ENCODE measurements at regions not wholly inside any gene's neighbourhood (a gene's known extent, or its start where the extent isn't known, plus 50 kb on each side); places are given as distances from the start of the nearest gene placed in this dataset.
A peak's percentile ranks its signal among the peaks of the same experiment; 100 is the strongest.

DNA sequence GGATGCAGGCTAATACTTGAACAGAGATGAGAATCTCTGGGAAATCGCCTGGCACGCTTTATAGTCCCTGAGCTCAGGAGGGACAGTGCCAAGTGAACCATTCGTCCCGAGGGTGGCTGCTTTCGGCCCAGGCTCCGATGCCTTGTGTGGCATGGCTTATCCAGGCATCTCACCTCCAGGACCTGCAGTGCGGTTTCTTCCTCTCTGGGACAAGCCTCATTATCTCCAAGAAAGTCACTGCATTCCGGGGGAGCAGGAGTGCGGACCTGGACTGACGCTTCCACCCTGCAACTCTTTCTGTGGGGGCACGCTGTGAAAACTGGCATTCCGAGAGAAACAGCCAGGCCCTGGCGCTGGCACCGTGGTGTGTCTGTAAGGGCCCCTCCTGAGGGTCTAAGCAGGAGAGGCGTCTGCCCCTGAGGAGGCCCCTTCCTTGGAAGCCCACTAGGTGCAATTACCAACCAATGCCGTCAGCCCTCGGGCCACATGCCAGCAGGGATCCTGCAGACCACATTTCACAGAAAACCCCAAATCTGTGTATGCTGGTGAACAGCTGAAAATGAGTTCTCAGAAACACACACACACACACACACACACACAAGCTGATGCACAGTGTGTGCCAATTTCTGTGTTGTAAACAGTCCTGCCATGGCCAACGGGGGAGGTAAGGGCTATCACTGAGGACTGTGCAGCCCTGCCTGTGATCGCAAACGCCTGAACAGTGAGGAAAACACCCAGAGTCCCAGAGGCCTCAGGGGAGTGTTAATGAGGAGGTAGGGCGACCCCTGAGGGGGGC, 351.9 kb upstream of the SALL3 start:
- peak overlapping the region; percentile 70 for H3K18ac ChIP-seq (ENCODE audit: low read length)
- H2BK5ac ChIP-seq (ENCODE audit: low read length) = no peak overlapping the region
- no peak overlapping the region for H2AFZ ChIP-seq (ENCODE audit: low read length)
- H3K14ac ChIP-seq (ENCODE audit: low read length) = peak overlapping the region; percentile 31
- H2AK5ac ChIP-seq (ENCODE audit: low read depth, low read length) = peak overlapping the region; percentile 70
- H3K23ac ChIP-seq (ENCODE audit: low read depth, low read length, poor library complexity) = no peak overlapping the region
- no peak overlapping the region for H2BK12ac ChIP-seq (ENCODE audit: low read length)
- no peak overlapping the region for H3K4me2 ChIP-seq (ENCODE audit: insufficient read depth, low read length, poor library complexity, severe bottlenecking)
- peak overlapping the region; percentile 40 for H3K9ac ChIP-seq (ENCODE audit: low read depth, low read length, poor library complexity)
- H3K36me3 ChIP-seq (replicated peaks in 1 of 2; ENCODE audit: control insufficient read depth in 2 of 2, insufficient read depth in 2 of 2, low read length in 2 of 2) = no peaks in the 10 kb centered on the region
- no peak for DNase-seq (ENCODE audit: low spot score)
- H3K79me1 ChIP-seq (ENCODE audit: low read depth, low read length) = peaks cover 3% of the 10 kb centered on the region
- H3K4me1 ChIP-seq (ENCODE audit: control insufficient read depth in 2 of 2, insufficient read depth in 1 of 2, low read depth in 1 of 2, low read length in 2 of 2) = peaks cover 0 to 10% of the 10 kb centered on the region in 2 donors
- peak overlapping the region; percentile 24 for H2BK15ac ChIP-seq (ENCODE audit: low read length)
- no peaks in the 10 kb centered on the region for H3K27me3 ChIP-seq (ENCODE audit: control insufficient read depth in 3 of 3, insufficient read depth in 3 of 3, low read depth in 1 of 3, low read length in 3 of 3)
- H2BK120ac ChIP-seq (ENCODE audit: low read depth, low read length) = no peak overlapping the region
- no peak overlapping the region for H3K4me3 ChIP-seq (ENCODE audit: low read length in 2 of 2)
- no peak overlapping the region for H3K27ac ChIP-seq (replicated peaks; ENCODE audit: low read length)
- WGBS, 2 donors (ENCODE audit: extremely low coverage in 2 of 2, insufficient read length in 2 of 2, insufficient replicate concordance in 1 of 2) = no CpG with 5 or more reads among the region's 21 CpGs
- H4K91ac ChIP-seq (ENCODE audit: low read depth, low read length, poor library complexity) = no peak overlapping the region
- H3K9me3 ChIP-seq (replicated peaks in 1 of 2; ENCODE audit: control insufficient read depth in 2 of 2, insufficient read depth in 1 of 2, low read depth in 1 of 2, low read length in 2 of 2) = peaks cover 0 to 5% of the 10 kb centered on the region in 2 donors
- H3K4ac ChIP-seq (ENCODE audit: low read length) = no peak overlapping the region
- no peak overlapping the region for H4K8ac ChIP-seq (ENCODE audit: low read depth, low read length)

GRCh38 chr18:78629426-78629825, 350.2 kb upstream of the SALL3 start:
- Histone ChIP-seq H4K8ac (ENCODE audit: low read depth, low read length) (no peak overlapping the region), H3K27ac (replicated peaks; ENCODE audit: low read length) (no peak overlapping the region), H2BK120ac (ENCODE audit: low read depth, low read length) (no peak overlapping the region), H2BK15ac (ENCODE audit: low read length) (peak overlapping the region; percentile 12), H3K9ac (ENCODE audit: low read depth, low read length, poor library complexity) (no peak overlapping the region), H3K9me3 (replicated peaks in 1 of 2; ENCODE audit: control insufficient read depth in 2 of 2, insufficient read depth in 1 of 2, low read depth in 1 of 2, low read length in 2 of 2) (peaks cover 0 to 5% of the 10 kb centered on the region in 2 donors), H2BK12ac (ENCODE audit: low read length) (no peak overlapping the region), H3K4me1 (ENCODE audit: control insufficient read depth in 2 of 2, insufficient read depth in 1 of 2, low read depth in 1 of 2, low read length in 2 of 2) (peaks cover 0 to 8% of the 10 kb centered on the region in 2 donors), H2AK5ac (ENCODE audit: low read depth, low read length) (peak overlapping the region; percentile 70), H3K27me3 (ENCODE audit: control insufficient read depth in 3 of 3, insufficient read depth in 3 of 3, low read depth in 1 of 3, low read length in 3 of 3) (no peaks in the 10 kb centered on the region), H3K4me3 (ENCODE audit: low read length in 2 of 2) (peak overlapping the region in 1 of 2 donors; percentile 69), H2AFZ (ENCODE audit: low read length) (no peak overlapping the region), H2BK5ac (ENCODE audit: low read length) (no peak overlapping the region), H3K14ac (ENCODE audit: low read length) (no peak overlapping the region), H3K4me2 (ENCODE audit: insufficient read depth, low read length, poor library complexity, severe bottlenecking) (no peak overlapping the region), H3K79me1 (ENCODE audit: low read depth, low read length) (peaks cover 3% of the 10 kb centered on the region), H4K91ac (ENCODE audit: low read depth, low read length, poor library complexity) (no peak overlapping the region), H3K23ac (ENCODE audit: low read depth, low read length, poor library complexity) (peak overlapping the region; percentile 57), H3K18ac (ENCODE audit: low read length) (no peak overlapping the region), H3K4ac (ENCODE audit: low read length) (no peak overlapping the region), H3K36me3 (replicated peaks in 1 of 2; ENCODE audit: control insufficient read depth in 2 of 2, insufficient read depth in 2 of 2, low read length in 2 of 2) (no peaks in the 10 kb centered on the region)
- no peak for DNase-seq (ENCODE audit: low spot score)
- no CpG with 5 or more reads among the region's 15 CpGs for WGBS, 2 donors (ENCODE audit: extremely low coverage in 2 of 2, insufficient read length in 2 of 2, insufficient replicate concordance in 1 of 2)

- no peaks in the 10 kb centered on the region for H3K27me3 ChIP-seq (ENCODE audit: control insufficient read depth in 3 of 3, insufficient read depth in 3 of 3, low read depth in 1 of 3, low read length in 3 of 3)
- H3K9me3 ChIP-seq (replicated peaks in 1 of 2; ENCODE audit: control insufficient read depth in 2 of 2, insufficient read depth in 1 of 2, low read depth in 1 of 2, low read length in 2 of 2) = peaks cover 0 to 5% of the 10 kb centered on the region in 2 donors
- H2AFZ ChIP-seq (ENCODE audit: low read length) = no peak overlapping the region
- H4K91ac ChIP-seq (ENCODE audit: low read depth, low read length, poor library complexity) = no peak overlapping the region
- no CpG with 5 or more reads among the region's 17 CpGs for WGBS, 2 donors (ENCODE audit: extremely low coverage in 2 of 2, insufficient read length in 2 of 2, insufficient replicate concordance in 1 of 2)
- H4K8ac ChIP-seq (ENCODE audit: low read depth, low read length) = no peak overlapping the region
- peaks cover 3% of the 10 kb centered on the region for H3K79me1 ChIP-seq (ENCODE audit: low read depth, low read length)
- no peak overlapping the region for H2BK120ac ChIP-seq (ENCODE audit: low read depth, low read length)
- no peak overlapping the region for H3K9ac ChIP-seq (ENCODE audit: low read depth, low read length, poor library complexity)
- peak overlapping the region in 1 of 2 donors; percentile 22 for H3K4me3 ChIP-seq (ENCODE audit: low read length in 2 of 2)
- H3K4me2 ChIP-seq (ENCODE audit: insufficient read depth, low read length, poor library complexity, severe bottlenecking) = no peak overlapping the region
- H3K4ac ChIP-seq (ENCODE audit: low read length) = no peak overlapping the region
- no peak overlapping the region for H3K23ac ChIP-seq (ENCODE audit: low read depth, low read length, poor library complexity)
- no peaks in the 10 kb centered on the region for H3K4me1 ChIP-seq (ENCODE audit: control insufficient read depth in 2 of 2, insufficient read depth in 1 of 2, low read depth in 1 of 2, low read length in 2 of 2)
- H2BK12ac ChIP-seq (ENCODE audit: low read length) = no peak overlapping the region
- no peak overlapping the region for H2BK15ac ChIP-seq (ENCODE audit: low read length)
- H3K18ac ChIP-seq (ENCODE audit: low read length) = no peak overlapping the region
- H3K14ac ChIP-seq (ENCODE audit: low read length) = no peak overlapping the region
- no peak for DNase-seq (ENCODE audit: low spot score)
- H3K36me3 ChIP-seq (replicated peaks in 1 of 2; ENCODE audit: control insufficient read depth in 2 of 2, insufficient read depth in 2 of 2, low read length in 2 of 2) = no peaks in the 10 kb centered on the region
- no peak overlapping the region for H2BK5ac ChIP-seq (ENCODE audit: low read length)
- peak overlapping the region; percentile 52 for H2AK5ac ChIP-seq (ENCODE audit: low read depth, low read length)
- no peak overlapping the region for H3K27ac ChIP-seq (replicated peaks; ENCODE audit: low read length)
Observed at GRCh38 chr18:78630356-78630755, 349.3 kb upstream of the SALL3 start.

- H2BK5ac ChIP-seq (ENCODE audit: low read length) = no peak overlapping the region
- no peak overlapping the region for H3K27ac ChIP-seq (replicated peaks; ENCODE audit: low read length)
- no peak overlapping the region for H2AK5ac ChIP-seq (ENCODE audit: low read depth, low read length)
- H3K14ac ChIP-seq (ENCODE audit: low read length) = no peak overlapping the region
- no peak overlapping the region for H3K9ac ChIP-seq (ENCODE audit: low read depth, low read length, poor library complexity)
- peaks cover 0 to 8% of the 10 kb centered on the region in 2 donors for H3K9me3 ChIP-seq (replicated peaks in 1 of 2; ENCODE audit: control insufficient read depth in 2 of 2, insufficient read depth in 1 of 2, low read depth in 1 of 2, low read length in 2 of 2)
- H3K4me3 ChIP-seq (ENCODE audit: low read length in 2 of 2) = no peak overlapping the region
- H3K79me1 ChIP-seq (ENCODE audit: low read depth, low read length) = peaks cover 3% of the 10 kb centered on the region
- H4K8ac ChIP-seq (ENCODE audit: low read depth, low read length) = no peak overlapping the region
- no peaks in the 10 kb centered on the region for H3K27me3 ChIP-seq (ENCODE audit: control insufficient read depth in 3 of 3, insufficient read depth in 3 of 3, low read depth in 1 of 3, low read length in 3 of 3)
- H2AFZ ChIP-seq (ENCODE audit: low read length) = no peak overlapping the region
- H3K18ac ChIP-seq (ENCODE audit: low read length) = no peak overlapping the region
- no peak overlapping the region for H3K4me2 ChIP-seq (ENCODE audit: insufficient read depth, low read length, poor library complexity, severe bottlenecking)
- H3K36me3 ChIP-seq (replicated peaks in 1 of 2; ENCODE audit: control insufficient read depth in 2 of 2, insufficient read depth in 2 of 2, low read length in 2 of 2) = no peaks in the 10 kb centered on the region
- no peak overlapping the region for H2BK12ac ChIP-seq (ENCODE audit: low read length)
- peaks cover 0 to 2% of the 10 kb centered on the region in 2 donors for H3K4me1 ChIP-seq (ENCODE audit: control insufficient read depth in 2 of 2, insufficient read depth in 1 of 2, low read depth in 1 of 2, low read length in 2 of 2)
- DNase-seq (ENCODE audit: low spot score) = no peak
- no CpG with 5 or more reads among the region's 14 CpGs for WGBS, 2 donors (ENCODE audit: extremely low coverage in 2 of 2, insufficient read length in 2 of 2, insufficient replicate concordance in 1 of 2)
- no peak overlapping the region for H4K91ac ChIP-seq (ENCODE audit: low read depth, low read length, poor library complexity)
- no peak overlapping the region for H2BK15ac ChIP-seq (ENCODE audit: low read length)
- H3K23ac ChIP-seq (ENCODE audit: low read depth, low read length, poor library complexity) = no peak overlapping the region
- no peak overlapping the region for H2BK120ac ChIP-seq (ENCODE audit: low read depth, low read length)
- no peak overlapping the region for H3K4ac ChIP-seq (ENCODE audit: low read length)
Observed at GRCh38 chr18:78630981-78631510, 348.6 kb upstream of the SALL3 start.

All from neuronal stem cell (in vitro differentiated cells).